GM12878 (cell line): ENCODE measurements at regions not wholly inside any gene's neighbourhood (a gene's known extent, or its start where the extent isn't known, plus 50 kb on each side); places are given as distances from the start of the nearest gene placed in this dataset.
"Not testable (repeated sequence)": the region's sequence is repeated elsewhere in the genome, so short reads cannot be mapped to it uniquely, and the experiment has no call there.

Experiments
- ATAC-seq: fragments of 200-7000 bp; cut with Tn5 transposase; 3 replicates; pipeline ENCODE4 v1.9.1; 2020; ENCODE audit warnings: mild to moderate bottlenecking, moderate library complexity
- BruUV-seq: library from RNA; stranded (reverse); fragments of 400-500 nt; replicated peaks from 2 replicates; lab custom pipeline; 2021; lab: Mats Ljungman, UMichigan
- CTCF ChIA-PET: fragments of 300-600 bp; sonication (Branson Sonifier 250); formaldehyde crosslinking; extraction: SDS; loops from one replicate; lab custom pipeline; 2021; ENCODE audit warnings: inconsistent platforms; lab: Yijun Ruan, JAX
- POLR2A ChIA-PET: fragments of 350-600 bp; formaldehyde crosslinking; extraction: SDS; loops from one replicate; lab custom pipeline; 2021; ENCODE audit warnings: inconsistent platforms; lab: Charles Lee
- RAD21 ChIA-PET: fragments of 300-600 bp; sonication (Branson Sonifier 250); formaldehyde crosslinking; loops from one replicate; lab custom pipeline; 2023; ENCODE audit warnings: antibody characterized with exemption; ENCODE audit not compliant: unreplicated experiment; lab: Charles Lee
- SMC1A ChIA-PET: fragments of 300-600 bp; sonication (Branson Sonifier 250); formaldehyde crosslinking; loops from one replicate; lab custom pipeline; 2023; ENCODE audit not compliant: unreplicated experiment, uncharacterized antibody; lab: Charles Lee
- DNase-seq: peaks from one replicate; pipeline ENCODE4 v3.0.0-alpha.2; 2011; ENCODE audit warnings: low read depth, low spot score
- FAIRE-seq: peaks from 3 replicates; lab custom pipeline; 2011; peaks lifted over from hg19 to GRCh38; lab: Jason Lieb, UNC
- H2AFZ ChIP-seq: 2 replicates; pipeline ENCODE4 v1.6.0; 2011; ENCODE audit warnings: low read depth, low read length, control low read depth; ENCODE audit not compliant: control insufficient read depth
- H3K27ac ChIP-seq: 2 replicates; pipeline ENCODE4 v1.5.1; 2011; ENCODE audit warnings: control low read depth; ENCODE audit not compliant: control insufficient read depth, insufficient read depth
- H3K27me3 ChIP-seq, 2 experiments: replicated peaks in 1 of 2; 2 replicates each; pipeline versions ENCODE4 v1.6.0 to v1.6.1; 2011; ENCODE audit warnings: low read length in 1 of 2; ENCODE audit not compliant: control insufficient read depth in 2 of 2, insufficient read depth in 2 of 2
- H3K36me3 ChIP-seq, 2 experiments: 2 replicates each; pipeline ENCODE4 v1.5.1; 2011; ENCODE audit warnings: low read length in 1 of 2; ENCODE audit not compliant: control insufficient read depth in 2 of 2, insufficient read depth in 2 of 2
- H3K4me1 ChIP-seq: 2 replicates; pipeline ENCODE4 v1.6.1; 2011; ENCODE audit warnings: mild to moderate bottlenecking, low read length, moderate library complexity, mixed read lengths; ENCODE audit not compliant: control insufficient read depth, insufficient read depth
- H3K4me2 ChIP-seq: 2 replicates; pipeline ENCODE4 v1.6.0; 2011; ENCODE audit warnings: control low read depth; ENCODE audit not compliant: control insufficient read depth, insufficient read depth
- H3K4me3 ChIP-seq: fragments of 200-600 bp; sonication (generic); 2 replicates; pipeline ENCODE4 v1.5.1; 2016
- H3K79me2 ChIP-seq: 2 replicates; pipeline ENCODE4 v1.6.0; 2011; ENCODE audit warnings: low read length; ENCODE audit not compliant: control insufficient read depth, insufficient read depth
- H3K9ac ChIP-seq: 2 replicates; pipeline ENCODE4 v1.8.0; 2011; ENCODE audit warnings: low read length, control low read depth, mixed read lengths; ENCODE audit not compliant: control insufficient read depth, insufficient read depth
- H3K9me3 ChIP-seq: replicated peaks from 3 replicates; pipeline ENCODE4 v1.5.1; 2011; ENCODE audit warnings: mild to moderate bottlenecking, low read length; ENCODE audit not compliant: control insufficient read depth, insufficient read depth
- H4K20me1 ChIP-seq: 2 replicates; pipeline ENCODE4 v1.6.0; 2011; ENCODE audit not compliant: control insufficient read depth, insufficient read depth
- CBX3 ChIP-seq: fragments of 200-600 bp; sonication (generic); IDR thresholded peaks from 2 replicates; pipeline ENCODE4 v1.6.1; 2016; ENCODE audit warnings: low read depth, borderline replicate concordance
- CEBPB ChIP-seq, 2 experiments: fragments of 150-350 bp in 1 of 2; IDR thresholded peaks; 2 replicates each; pipeline ENCODE4 v1.6.1; 2012 to 2014; ENCODE audit warnings: low read depth in 2 of 2, low read length in 2 of 2, borderline replicate concordance in 1 of 2, inconsistent platforms in 1 of 2
- CTCF ChIP-seq, 3 experiments: IDR thresholded peaks in 2 of 3; conservative IDR thresholded peaks in 1 of 3; 2 replicates each; pipeline ENCODE4 v1.5.1; 2011; ENCODE audit warnings: low read depth in 3 of 3, low read length in 3 of 3, mild to moderate bottlenecking in 3 of 3, control low read depth in 2 of 3, moderate library complexity in 2 of 3, inconsistent platforms in 1 of 3, mixed read lengths in 1 of 3; ENCODE audit not compliant: control insufficient read depth in 2 of 3, insufficient read depth in 1 of 3; ENCODE audit errors: extremely low read depth in 1 of 3
- NFIC ChIP-seq: IDR thresholded peaks from 2 replicates; pipeline ENCODE4 v1.6.1; 2012; ENCODE audit warnings: low read depth, mild to moderate bottlenecking, inconsistent platforms, low read length, moderate library complexity
- NR2C1 ChIP-seq: fragments of 450-650 bp; IDR thresholded peaks from 2 replicates; pipeline ENCODE4 v1.6.1; 2017; ENCODE audit warnings: antibody characterized with exemption, mild to moderate bottlenecking, moderate library complexity
- POLR2AphosphoS5 ChIP-seq: IDR thresholded peaks from 2 replicates; pipeline ENCODE4 v1.6.1; 2011; ENCODE audit warnings: mild to moderate bottlenecking, low read length, inconsistent platforms
- WGBS: methylation state at CpG from one replicate; pipeline ENCODE4 v1.1.6; 2016; ENCODE audit warnings: low lambda C conversion rate; ENCODE audit not compliant: insufficient replicate concordance, insufficient coverage; ENCODE audit errors: missing lambda C conversion rate; 5-methylcytosine and 5-hydroxymethylcytosine counted together
- in situ Hi-C: fragments of 300-500 bp; cut with MboI; formaldehyde crosslinking; loops from 9 replicates; pipeline ENCODE4 v1.14.3; 2018; ENCODE audit warnings: mixed read lengths
- intact Hi-C: fragments of 100-400 bp; cut with micrococcal nuclease; formaldehyde crosslinking; loops from one replicate; pipeline ENCODE4 v1.14.2; 2022; ENCODE audit not compliant: unreplicated experiment

DNA sequence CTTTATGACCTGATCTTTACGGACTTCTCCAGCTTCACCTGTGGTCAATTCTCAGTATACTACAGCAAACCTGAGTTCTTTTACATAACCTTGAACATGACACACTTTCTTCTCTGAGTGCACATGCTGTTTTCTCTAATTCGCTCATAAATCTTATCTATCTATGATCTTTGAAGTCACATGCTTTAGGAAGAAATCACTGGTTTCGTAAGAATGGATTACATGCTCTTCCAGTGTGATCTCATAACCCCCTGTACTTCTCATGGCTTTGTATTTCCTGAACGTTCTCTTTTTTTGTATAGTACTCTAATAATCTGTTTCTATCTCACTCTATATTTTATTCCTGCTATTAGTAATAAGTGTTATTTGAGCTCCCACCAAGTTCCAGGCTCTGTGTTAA lies 1165.2 kb downstream of the TBL1XR1 start (continued):
- TF ChIP-seq CTCF (IDR thresholded peaks at IDR 0.05 in 2 of 3, conservative IDR thresholded peaks at IDR 0.05 in 1 of 3; ENCODE audit: control insufficient read depth in 2 of 3, extremely low read depth in 1 of 3, insufficient read depth in 1 of 3, low read depth in 3 of 3, low read length in 3 of 3) (no peak), POLR2AphosphoS5 (no peak), CEBPB (IDR thresholded peaks at IDR 0.05; ENCODE audit: borderline replicate concordance in 1 of 2, low read depth in 2 of 2, low read length in 2 of 2) (no peak), NFIC (no peak), NR2C1 (no peak), CBX3 (no peak)

- H3K79me2 ChIP-seq, H3K4me1 ChIP-seq, DNase-seq, H3K36me3 ChIP-seq, CTCF ChIA-PET, H3K27ac ChIP-seq, BruUV-seq, RAD21 ChIA-PET, H3K9me3 ChIP-seq, FAIRE-seq, SMC1A ChIA-PET, POLR2A ChIA-PET, H3K27me3 ChIP-seq, H3K4me3 ChIP-seq, H4K20me1 ChIP-seq, H3K4me2 ChIP-seq, ATAC-seq, in situ Hi-C loops, intact Hi-C loops, H2AFZ ChIP-seq, H3K9ac ChIP-seq: not testable (repeated sequence)
- 50% methylated on average over 18 of the region's 20 CpGs for WGBS
These were observed 1157.1 kb downstream of the NAALADL2 start for GRCh38 chr3:176016203-176016602.

DNA sequence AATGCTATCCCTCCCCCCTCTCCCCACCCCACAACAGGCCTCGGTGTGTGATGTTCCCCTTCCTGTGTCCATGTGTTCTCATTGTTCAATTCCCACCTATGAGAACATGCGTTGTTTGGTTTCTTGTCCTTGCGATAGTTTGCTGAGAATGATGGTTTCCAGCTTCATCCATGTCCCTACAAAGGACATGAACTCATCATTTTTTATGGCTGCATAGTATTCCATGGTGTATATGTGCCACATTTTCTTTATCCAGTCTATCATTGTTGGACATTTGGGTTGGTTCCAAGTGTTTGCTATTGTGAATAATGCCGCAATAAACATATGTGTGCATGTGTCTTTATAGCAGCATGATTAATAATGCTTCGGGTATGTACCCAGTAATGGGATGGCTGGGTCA lies 1156.1 kb downstream of the NAALADL2 start:
- H3K27me3 ChIP-seq, H3K9ac ChIP-seq, CTCF ChIA-PET, H3K4me3 ChIP-seq, H3K27ac ChIP-seq, DNase-seq, H3K9me3 ChIP-seq, H3K4me2 ChIP-seq, SMC1A ChIA-PET, RAD21 ChIA-PET, H3K4me1 ChIP-seq, ATAC-seq, H4K20me1 ChIP-seq, POLR2A ChIA-PET, FAIRE-seq, intact Hi-C loops, BruUV-seq, H3K79me2 ChIP-seq, in situ Hi-C loops, H2AFZ ChIP-seq, H3K36me3 ChIP-seq: not testable (repeated sequence)
- 45% methylated on average over 5 of the region's 5 CpGs for WGBS
